Mesothelial cell of epicardium (in vitro differentiated cells): ENCODE measurements at regions not wholly inside any gene's neighbourhood (a gene's known extent, or its start where the extent isn't known, plus 50 kb on each side); places are given as distances from the start of the nearest gene placed in this dataset.

Source experiments
- DNase-seq, 2 experiments: peaks; one replicate each; pipeline ENCODE4 v3.0.0; 2021; ENCODE audit warnings: low spot score in 2 of 2; ENCODE audit not compliant: unreplicated experiment in 2 of 2
- H3K27ac Mint-ChIP-seq: 2 replicates; pipeline ENCODE4 v1.8.0; 2021; ENCODE audit warnings: mixed read lengths
- H3K27me3 Mint-ChIP-seq: 2 replicates; pipeline ENCODE4 v1.8.0; 2021; ENCODE audit warnings: low read depth, mixed read lengths
- H3K36me3 Mint-ChIP-seq: 2 replicates; pipeline ENCODE4 v1.8.0; 2021; ENCODE audit warnings: mixed read lengths
- H3K4me1 Mint-ChIP-seq: 2 replicates; pipeline ENCODE4 v1.8.0; 2021; ENCODE audit warnings: mixed read lengths
- H3K4me3 Mint-ChIP-seq: 2 replicates; pipeline ENCODE4 v1.8.0; 2021; ENCODE audit warnings: mild to moderate bottlenecking, moderate library complexity, mixed read lengths
- H3K9me3 Mint-ChIP-seq: 2 replicates; pipeline ENCODE4 v1.8.0; 2021; ENCODE audit warnings: mixed read lengths
- TF ChIP-seq, protein P1 (sequence below): fragments of 200-600 bp; sonication (generic); IDR thresholded peaks from one replicate; pipeline ENCODE4 v1.5.0; 2021; ENCODE audit warnings: antibody characterized with exemption; ENCODE audit not compliant: unreplicated experiment

DNA sequence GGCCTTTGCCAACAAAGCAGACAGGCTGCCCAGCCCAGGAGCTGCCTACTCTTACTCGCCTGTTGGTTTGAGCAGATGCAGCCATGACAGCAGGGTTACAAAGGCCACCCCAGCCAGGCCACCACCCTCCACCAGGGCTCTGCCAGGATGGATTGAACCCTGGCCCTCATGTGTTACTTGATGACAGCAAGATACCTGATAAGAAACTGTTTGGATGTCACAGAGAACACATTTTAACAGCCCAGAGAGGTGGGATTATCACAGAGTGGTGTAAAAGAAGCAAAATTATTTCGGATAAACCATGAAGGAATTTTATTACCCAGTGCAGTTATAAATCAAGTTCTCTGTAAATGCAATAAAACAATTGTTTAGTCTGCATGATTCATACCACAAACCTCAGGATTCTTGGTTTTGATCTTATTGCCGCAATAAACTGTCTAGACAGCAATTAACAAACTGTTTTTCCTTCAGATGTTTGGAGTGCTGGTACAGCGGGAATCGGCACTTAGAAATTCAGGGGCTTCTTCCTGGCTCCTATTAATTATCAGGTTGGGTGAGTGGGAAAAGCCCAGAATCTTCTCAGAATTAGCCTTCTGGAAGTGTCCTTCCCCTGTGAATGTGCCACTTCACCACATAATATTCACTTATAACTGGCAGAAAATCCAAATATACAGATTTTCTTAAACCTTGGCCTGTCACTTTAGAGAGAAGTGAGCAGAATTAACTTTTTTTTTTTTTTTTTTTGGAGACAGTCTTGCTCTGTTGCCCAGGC is 58.0 kb upstream of the SALL4 start:
- Mint-ChIP-seq H3K4me1 (peaks cover 29% of the 10 kb centered on the region), H3K27me3 (no peaks in the 10 kb centered on the region), H3K9me3 (no peaks in the 10 kb centered on the region), H3K4me3 (no peak overlapping the region), H3K36me3 (no peaks in the 10 kb centered on the region), H3K27ac (peak overlapping the region; percentile 77)
- DNase-seq = no peak
- TF ChIP-seq, protein P1, sequence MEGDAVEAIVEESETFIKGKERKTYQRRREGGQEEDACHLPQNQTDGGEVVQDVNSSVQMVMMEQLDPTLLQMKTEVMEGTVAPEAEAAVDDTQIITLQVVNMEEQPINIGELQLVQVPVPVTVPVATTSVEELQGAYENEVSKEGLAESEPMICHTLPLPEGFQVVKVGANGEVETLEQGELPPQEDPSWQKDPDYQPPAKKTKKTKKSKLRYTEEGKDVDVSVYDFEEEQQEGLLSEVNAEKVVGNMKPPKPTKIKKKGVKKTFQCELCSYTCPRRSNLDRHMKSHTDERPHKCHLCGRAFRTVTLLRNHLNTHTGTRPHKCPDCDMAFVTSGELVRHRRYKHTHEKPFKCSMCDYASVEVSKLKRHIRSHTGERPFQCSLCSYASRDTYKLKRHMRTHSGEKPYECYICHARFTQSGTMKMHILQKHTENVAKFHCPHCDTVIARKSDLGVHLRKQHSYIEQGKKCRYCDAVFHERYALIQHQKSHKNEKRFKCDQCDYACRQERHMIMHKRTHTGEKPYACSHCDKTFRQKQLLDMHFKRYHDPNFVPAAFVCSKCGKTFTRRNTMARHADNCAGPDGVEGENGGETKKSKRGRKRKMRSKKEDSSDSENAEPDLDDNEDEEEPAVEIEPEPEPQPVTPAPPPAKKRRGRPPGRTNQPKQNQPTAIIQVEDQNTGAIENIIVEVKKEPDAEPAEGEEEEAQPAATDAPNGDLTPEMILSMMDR = no peak

DNA sequence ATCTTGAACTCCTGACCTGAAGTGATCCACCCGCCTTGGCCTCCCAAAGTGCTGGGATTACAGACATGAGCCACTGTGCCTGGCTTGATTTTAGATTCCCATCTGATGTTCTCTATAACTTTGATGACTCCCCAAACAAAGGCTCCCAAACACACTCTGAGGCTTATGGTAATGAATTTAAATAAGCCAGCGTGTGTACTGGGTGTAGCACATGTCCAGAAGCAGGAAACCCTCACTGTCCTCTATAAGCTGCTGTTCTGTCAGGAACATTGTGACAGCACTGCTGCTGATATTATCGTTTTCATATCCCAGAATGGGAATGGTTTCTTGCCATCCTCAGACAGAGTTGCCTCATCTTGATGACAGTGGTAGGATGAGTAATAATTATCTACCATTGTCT is 54.1 kb upstream of the SALL4 start:
- H3K27ac Mint-ChIP-seq = no peak overlapping the region

DNA sequence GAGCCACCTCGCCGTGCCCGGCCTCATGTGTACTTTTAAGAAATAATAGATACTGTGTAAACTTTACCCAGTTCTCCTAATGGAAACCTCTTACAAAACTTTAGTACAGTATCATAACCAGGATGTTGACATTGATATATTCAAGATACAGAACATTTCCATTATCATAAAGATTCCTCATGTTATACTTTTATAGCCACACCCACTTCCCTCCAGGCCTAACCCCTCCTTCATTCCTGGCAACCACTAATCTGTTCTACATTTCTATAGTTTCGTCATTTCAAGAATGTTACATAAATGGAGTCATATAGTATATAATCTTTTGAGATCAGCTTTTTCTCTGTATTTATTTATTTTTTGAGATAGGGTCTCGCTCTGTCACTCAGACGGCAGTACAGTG is 52.6 kb upstream of the SALL4 start:
- Mint-ChIP-seq H3K4me3 (no peak overlapping the region), H3K27me3 (no peaks in the 10 kb centered on the region), H3K4me1 (peaks cover 27% of the 10 kb centered on the region), H3K9me3 (no peaks in the 10 kb centered on the region), H3K27ac (peak overlapping the region; percentile 64), H3K36me3 (no peaks in the 10 kb centered on the region)
- TF ChIP-seq, protein P1 = no peak
- DNase-seq = no peak

More for the DNA sequence above, 54.1 kb upstream of the SALL4 start:
- TF ChIP-seq, protein P1 = no peak
- no peak overlapping the region for H3K4me3 Mint-ChIP-seq
- no peaks in the 10 kb centered on the region for H3K9me3 Mint-ChIP-seq
- no peak for DNase-seq
- peaks cover 36% of the 10 kb centered on the region for H3K4me1 Mint-ChIP-seq
- no peaks in the 10 kb centered on the region for H3K27me3 Mint-ChIP-seq
- no peaks in the 10 kb centered on the region for H3K36me3 Mint-ChIP-seq
